ENCODE measurements at regions not wholly inside any gene's neighbourhood (a gene's known extent, or its start where the extent isn't known, plus 50 kb on each side); places are given as distances from the start of the nearest gene placed in this dataset.

- H3K4me1 ChIP-seq: no peaks in the 10 kb centered on the region
- no peak for ATAC-seq
- POLR2A ChIA-PET: no interaction called here
- no peak for FAIRE-seq
- DNase-seq (ENCODE audit: low read depth in 1 of 2, low spot score in 1 of 2): no peak
- H3K4me3 ChIP-seq: no peak overlapping the region
- 72% methylated on average over 6 of the region's 6 CpGs for WGBS (ENCODE audit: missing lambda C conversion rate)
- H3K27ac ChIP-seq: no peak overlapping the region
- TF ChIP-seq HEYL (CRISPR knock-in tag; IDR thresholded peaks at IDR 0.05) (no peak), ELK1 (IDR thresholded peaks at IDR 0.05; ENCODE audit: low read depth, low read length) (no peak), JUNB (IDR thresholded peaks at IDR 0.05) (no peak), CBX8 (IDR thresholded peaks at IDR 0.05) (no peak), HDAC2 (IDR thresholded peaks at IDR 0.05) (no peak), EHMT2 (IDR thresholded peaks at IDR 0.05; ENCODE audit: low read depth) (no peak), TP53 (CRISPR knock-in tag; IDR thresholded peaks at IDR 0.05) (no peak), MAFK (IDR thresholded peaks at IDR 0.05; ENCODE audit: partially characterized antibody) (no peak), ESRRA (IDR thresholded peaks at IDR 0.05; ENCODE audit: borderline replicate concordance, low read length) (no peak), RAD21 (conservative IDR thresholded peaks at IDR 0.05 in 1 of 2, IDR thresholded peaks at IDR 0.05 in 1 of 2) (no peak), ZC3H11A (IDR thresholded peaks at IDR 0.05) (no peak), ZFP36 (IDR thresholded peaks at IDR 0.05; ENCODE audit: borderline replicate concordance, partially characterized antibody) (no peak), HES2 (IDR thresholded peaks at IDR 0.05) (no peak), BCL3 (IDR thresholded peaks at IDR 0.05) (no peak), POLR2A (IDR thresholded peaks at IDR 0.05; ENCODE audit: low read length) (no peak), EP300 (IDR thresholded peaks at IDR 0.05) (no peak), POLR2AphosphoS2 (conservative IDR thresholded peaks at IDR 0.05; ENCODE audit: low read length) (no peak), MAX (IDR thresholded peaks at IDR 0.05) (no peak), REST (IDR thresholded peaks at IDR 0.05) (no peak), ZNF302 (CRISPR knock-in tag; IDR thresholded peaks at IDR 0.05) (no peak)
- no peaks in the 10 kb centered on the region for H3K9me3 ChIP-seq
- no peak overlapping the region for H3K4me2 ChIP-seq
- CTCF ChIA-PET: interaction anchor here (1.1 kb wide), 1 partner anchor 585 kb away, joined by 3 read pairs; no protein-coding TSS in a partner anchor
These were observed 130.9 kb upstream of the FBN2 start for GRCh38 chr5:128668921-128669320.

- no peaks in the 10 kb centered on the region for H3K9me3 ChIP-seq
- no peak for ATAC-seq
- 5% methylated on average over 2 of the region's 2 CpGs for WGBS (ENCODE audit: missing lambda C conversion rate)
- DNase-seq (ENCODE audit: low read depth in 1 of 2, low spot score in 1 of 2): peak in 1 of 2 experiments; percentile 25
- no peak for TF ChIP-seq EP300 (IDR thresholded peaks at IDR 0.05)
- TF ChIP-seq FOXS1 (CRISPR knock-in tag; IDR thresholded peaks at IDR 0.05): no peak
- no peak for TF ChIP-seq POLR2AphosphoS2 (conservative IDR thresholded peaks at IDR 0.05; ENCODE audit: low read length)
- TF ChIP-seq MAX (IDR thresholded peaks at IDR 0.05): no peak
- no peak for TF ChIP-seq HMGXB4 (CRISPR knock-in tag; IDR thresholded peaks at IDR 0.05; ENCODE audit: borderline replicate concordance)
- TF ChIP-seq FOSL2 (IDR thresholded peaks at IDR 0.05): no peak
- TF ChIP-seq FOSL2 (CRISPR knock-in tag; IDR thresholded peaks at IDR 0.05): peak; percentile 21; the same call in 1 of the 2 replicates
- TF ChIP-seq CBX2 (IDR thresholded peaks at IDR 0.05; ENCODE audit: borderline replicate concordance, low read depth): no peak
- no peak for TF ChIP-seq E2F6 (IDR thresholded peaks at IDR 0.05; ENCODE audit: borderline replicate concordance, low read depth)
- TF ChIP-seq HOXB5 (CRISPR knock-in tag; IDR thresholded peaks at IDR 0.05): no peak
- no peaks in the 10 kb centered on the region for H3K4me1 ChIP-seq
- POLR2A ChIA-PET: no interaction called here
- H3K27ac ChIP-seq: no peak overlapping the region
- FAIRE-seq: no peak
- CTCF ChIA-PET: interaction anchor here (1.0 kb wide), 1 partner anchor 11 kb away, joined by 4 read pairs; no protein-coding TSS in a partner anchor
- H3K4me3 ChIP-seq: no peak overlapping the region
- no peak overlapping the region for H3K4me2 ChIP-seq
These were observed 131.8 kb upstream of the FBN2 start for GRCh38 chr5:128669803-128670202.
